ENCODE measurements at regions not wholly inside any gene's neighbourhood (a gene's known extent, or its start where the extent isn't known, plus 50 kb on each side); places are given as distances from the start of the nearest gene placed in this dataset.
A peak's percentile ranks its signal among the peaks of the same experiment; 100 is the strongest.

- TF ChIP-seq CTCF (IDR thresholded peaks at IDR 0.05; ENCODE audit: borderline replicate concordance, extremely low read depth, low read length, poor library complexity, severe bottlenecking) (no peak), EZH2 (IDR thresholded peaks at IDR 0.05; ENCODE audit: borderline replicate concordance, low read depth, low read length, severe bottlenecking) (no peak)
- no peak for DNase-seq
- H3K4me1 ChIP-seq (ENCODE audit: insufficient read depth, low read length): peaks cover 7% of the 10 kb centered on the region; the same call in 1 of the 2 replicates
- H4K20me1 ChIP-seq (ENCODE audit: insufficient read depth, low read length): no peaks in the 10 kb centered on the region
- no peaks in the 10 kb centered on the region for H3K36me3 ChIP-seq (ENCODE audit: insufficient read depth, low read length)
- ATAC-seq (ENCODE audit: insufficient read depth, low read depth): 0 out of 3 replicates have a peak, but pooled peaks have one; percentile 36
- H3K4me2 ChIP-seq (ENCODE audit: insufficient read depth, low read length): no peak overlapping the region
- peaks cover 3% of the 10 kb centered on the region for H3K27me3 ChIP-seq (ENCODE audit: insufficient read depth, low read length, poor library complexity)
- no peak overlapping the region for H3K9ac ChIP-seq (ENCODE audit: low read depth, low read length)
- H3K9me3 ChIP-seq (ENCODE audit: insufficient read depth, low read length, severe bottlenecking): no peaks in the 10 kb centered on the region
- no peaks in the 10 kb centered on the region for H3K79me2 ChIP-seq (ENCODE audit: insufficient read depth, low read length)
- H3K27ac ChIP-seq (ENCODE audit: low read length): no peak overlapping the region
- no peak overlapping the region for H3K4me3 ChIP-seq (ENCODE audit: low read depth in 1 of 2, low read length in 2 of 2)
- no peak overlapping the region for H2AFZ ChIP-seq (ENCODE audit: low read depth, low read length)
These were observed 72.4 kb upstream of the SP4 start for GRCh38 chr7:21355406-21355874.

- H4K20me1 ChIP-seq (ENCODE audit: insufficient read depth, low read length): no peaks in the 10 kb centered on the region
- no peaks in the 10 kb centered on the region for H3K79me2 ChIP-seq (ENCODE audit: insufficient read depth, low read length)
- TF ChIP-seq CTCF (IDR thresholded peaks at IDR 0.05; ENCODE audit: borderline replicate concordance, extremely low read depth, low read length, poor library complexity, severe bottlenecking): no peak
- TF ChIP-seq EZH2 (IDR thresholded peaks at IDR 0.05; ENCODE audit: borderline replicate concordance, low read depth, low read length, severe bottlenecking): no peak
- H3K27ac ChIP-seq (ENCODE audit: low read length): no peak overlapping the region
- no peak for ATAC-seq (ENCODE audit: insufficient read depth, low read depth)
- H2AFZ ChIP-seq (ENCODE audit: low read depth, low read length): no peak overlapping the region
- DNase-seq: no peak
- no peaks in the 10 kb centered on the region for H3K9me3 ChIP-seq (ENCODE audit: insufficient read depth, low read length, severe bottlenecking)
- peaks cover 7% of the 10 kb centered on the region; the same call in 1 of the 2 replicates for H3K4me1 ChIP-seq (ENCODE audit: insufficient read depth, low read length)
- no peak overlapping the region for H3K9ac ChIP-seq (ENCODE audit: low read depth, low read length)
- H3K4me3 ChIP-seq (ENCODE audit: low read depth in 1 of 2, low read length in 2 of 2): no peak overlapping the region
- H3K36me3 ChIP-seq (ENCODE audit: insufficient read depth, low read length): no peaks in the 10 kb centered on the region
- H3K27me3 ChIP-seq (ENCODE audit: insufficient read depth, low read length, poor library complexity): peaks cover 3% of the 10 kb centered on the region
- H3K4me2 ChIP-seq (ENCODE audit: insufficient read depth, low read length): no peak overlapping the region
These were observed 71.3 kb upstream of the SP4 start for GRCh38 chr7:21356616-21357015.

GRCh38 chr7:21357151-21358097 is 70.5 kb upstream of the SP4 start:
- no peak overlapping the region for H3K9ac ChIP-seq (ENCODE audit: low read depth, low read length)
- no peaks in the 10 kb centered on the region for H4K20me1 ChIP-seq (ENCODE audit: insufficient read depth, low read length)
- ATAC-seq (ENCODE audit: insufficient read depth, low read depth) (no peak), DNase-seq (no peak)
- no peaks in the 10 kb centered on the region for H3K79me2 ChIP-seq (ENCODE audit: insufficient read depth, low read length)
- no peak for TF ChIP-seq EZH2 (IDR thresholded peaks at IDR 0.05; ENCODE audit: borderline replicate concordance, low read depth, low read length, severe bottlenecking)
- TF ChIP-seq CTCF (IDR thresholded peaks at IDR 0.05; ENCODE audit: borderline replicate concordance, extremely low read depth, low read length, poor library complexity, severe bottlenecking): no peak
- H3K27me3 ChIP-seq (ENCODE audit: insufficient read depth, low read length, poor library complexity): peaks cover 3% of the 10 kb centered on the region
- peaks cover 4% of the 10 kb centered on the region; the same call in 1 of the 2 replicates for H3K4me1 ChIP-seq (ENCODE audit: insufficient read depth, low read length)
- H2AFZ ChIP-seq (ENCODE audit: low read depth, low read length): no peak overlapping the region
- no peaks in the 10 kb centered on the region for H3K9me3 ChIP-seq (ENCODE audit: insufficient read depth, low read length, severe bottlenecking)
- H3K27ac ChIP-seq (ENCODE audit: low read length): no peak overlapping the region
- H3K4me2 ChIP-seq (ENCODE audit: insufficient read depth, low read length): no peak overlapping the region
- no peak overlapping the region for H3K4me3 ChIP-seq (ENCODE audit: low read depth in 1 of 2, low read length in 2 of 2)
- H3K36me3 ChIP-seq (ENCODE audit: insufficient read depth, low read length): no peaks in the 10 kb centered on the region

Measured in DND-41 (cell line).